ENCODE measurements at regions not wholly inside any gene's neighbourhood (a gene's known extent, or its start where the extent isn't known, plus 50 kb on each side); places are given as distances from the start of the nearest gene placed in this dataset.

- no peaks in the 10 kb centered on the region for H3K4me1 ChIP-seq (ENCODE audit: control insufficient read depth in 2 of 2, insufficient read depth in 2 of 2, low read length in 2 of 2)
- H2AFZ ChIP-seq (ENCODE audit: insufficient read depth, low read depth, low read length, poor library complexity, severe bottlenecking) = no peak overlapping the region
- H3K9ac ChIP-seq (ENCODE audit: low read length) = no peak overlapping the region
- H3K9me3 ChIP-seq (ENCODE audit: control extremely low read depth in 1 of 3, control insufficient read depth in 2 of 3, insufficient read depth in 1 of 3, low read length in 2 of 3) = peaks cover 0 to 3% (median 0%) of the 10 kb centered on the region in 3 donors
- no peak overlapping the region for H3K4me3 Mint-ChIP-seq
- no peaks in the 10 kb centered on the region for H3K4me1 Mint-ChIP-seq
- H3K4me2 ChIP-seq (replicated peaks; ENCODE audit: low read depth, low read length, poor library complexity, severe bottlenecking) = no peak overlapping the region
- H3K27me3 Mint-ChIP-seq = no peaks in the 10 kb centered on the region
- H3K4me3 ChIP-seq (ENCODE audit: control extremely low read depth in 1 of 5, extremely low read depth in 1 of 5, insufficient read depth in 1 of 5, low read depth in 2 of 5, low read length in 4 of 5) = no peak overlapping the region
- ChIA-PET POLR2A (no interaction called here), CTCF (no interaction called here)
- H3K36me3 ChIP-seq (replicated peaks in 1 of 2; ENCODE audit: control extremely low read depth in 1 of 2, control insufficient read depth in 1 of 2, extremely low read depth in 1 of 2, insufficient read depth in 2 of 2, low read length in 1 of 2) = no peaks in the 10 kb centered on the region
- H3K27ac ChIP-seq (ENCODE audit: low read length in 2 of 2) = no peak overlapping the region
- no peaks in the 10 kb centered on the region for H3K27me3 ChIP-seq (replicated peaks in 1 of 4; ENCODE audit: control extremely low read depth in 1 of 4, control insufficient read depth in 3 of 4, insufficient read depth in 4 of 4, low read length in 3 of 4)
- H3K79me2 ChIP-seq (ENCODE audit: control insufficient read depth, insufficient read depth, low read length) = no peaks in the 10 kb centered on the region
- no peak for DNase-seq
- intact Hi-C loops (cut with micrococcal nuclease) = no loop called here
- ATAC-seq (ENCODE audit: low read depth) = no peak
- no peaks in the 10 kb centered on the region for H4K20me1 ChIP-seq (ENCODE audit: control insufficient read depth, insufficient read depth, low read length, poor library complexity, severe bottlenecking)
- TF ChIP-seq EZH2 (IDR thresholded peaks at IDR 0.05; ENCODE audit: borderline replicate concordance, insufficient read depth, low read depth, low read length, poor library complexity, severe bottlenecking) (no peak), CTCF (IDR thresholded peaks at IDR 0.05) (no peak)
- no peaks in the 10 kb centered on the region for H3K9me3 Mint-ChIP-seq (ENCODE audit: insufficient read depth)
- WGBS (ENCODE audit: insufficient coverage) = no CpG with 5 or more reads among the region's 1 CpG
- H3K27ac Mint-ChIP-seq = no peak overlapping the region
Measured at GRCh38 chr3:94799420-94800060, 736.7 kb downstream of the NSUN3 start.

GRCh38 chr3:94811836-94812235, 749.0 kb downstream of the NSUN3 start:
- TF ChIP-seq EZH2 (IDR thresholded peaks at IDR 0.05; ENCODE audit: borderline replicate concordance, insufficient read depth, low read depth, low read length, poor library complexity, severe bottlenecking) (no peak), CTCF (IDR thresholded peaks at IDR 0.05) (no peak)
- H3K27ac ChIP-seq (ENCODE audit: low read length in 2 of 2) = no peak overlapping the region
- Mint-ChIP-seq H3K4me3 (no peak overlapping the region), H3K27me3 (no peaks in the 10 kb centered on the region), H3K27ac (no peak overlapping the region), H3K4me1 (no peaks in the 10 kb centered on the region), H3K9me3 (ENCODE audit: insufficient read depth) (no peaks in the 10 kb centered on the region)
- no peaks in the 10 kb centered on the region for H3K27me3 ChIP-seq (replicated peaks in 1 of 4; ENCODE audit: control extremely low read depth in 1 of 4, control insufficient read depth in 3 of 4, insufficient read depth in 4 of 4, low read length in 3 of 4)
- H3K9ac ChIP-seq (ENCODE audit: low read length) = no peak overlapping the region
- no peaks in the 10 kb centered on the region for H3K4me1 ChIP-seq (ENCODE audit: control insufficient read depth in 2 of 2, insufficient read depth in 2 of 2, low read length in 2 of 2)
- H3K4me3 ChIP-seq (ENCODE audit: control extremely low read depth in 1 of 5, extremely low read depth in 1 of 5, insufficient read depth in 1 of 5, low read depth in 2 of 5, low read length in 4 of 5) = no peak overlapping the region
- H4K20me1 ChIP-seq (ENCODE audit: control insufficient read depth, insufficient read depth, low read length, poor library complexity, severe bottlenecking) = no peaks in the 10 kb centered on the region
- H3K4me2 ChIP-seq (replicated peaks; ENCODE audit: low read depth, low read length, poor library complexity, severe bottlenecking) = no peak overlapping the region
- no peak overlapping the region for H2AFZ ChIP-seq (ENCODE audit: insufficient read depth, low read depth, low read length, poor library complexity, severe bottlenecking)
- H3K36me3 ChIP-seq (replicated peaks in 1 of 2; ENCODE audit: control extremely low read depth in 1 of 2, control insufficient read depth in 1 of 2, extremely low read depth in 1 of 2, insufficient read depth in 2 of 2, low read length in 1 of 2) = no peaks in the 10 kb centered on the region
- ChIA-PET POLR2A (no interaction called here), CTCF (no interaction called here)
- intact Hi-C loops (cut with micrococcal nuclease) = no loop called here
- no peak for DNase-seq
- 88% methylated on average over 2 of the region's 2 CpGs for WGBS (ENCODE audit: insufficient coverage)
- no peaks in the 10 kb centered on the region for H3K9me3 ChIP-seq (ENCODE audit: control extremely low read depth in 1 of 3, control insufficient read depth in 2 of 3, insufficient read depth in 1 of 3, low read length in 2 of 3)
- no peak for ATAC-seq (ENCODE audit: low read depth)
- H3K79me2 ChIP-seq (ENCODE audit: control insufficient read depth, insufficient read depth, low read length) = no peaks in the 10 kb centered on the region

Measured in B cell (primary cell).